Vagina (tissue), 2 donors: ENCODE measurements at regions not wholly inside any gene's neighbourhood (a gene's known extent, or its start where the extent isn't known, plus 50 kb on each side); places are given as distances from the start of the nearest gene placed in this dataset.

Experiments used
- POLR2A ChIP-seq, 2 donors: fragments of 450-650 bp; IDR thresholded peaks; one replicate each; pipeline ENCODE4 v1.6.1; 2017; ENCODE audit warnings: antibody characterized with exemption in 2 of 2, mild to moderate bottlenecking in 2 of 2, moderate library complexity in 2 of 2
- POLR2AphosphoS5 ChIP-seq, 2 donors: sonication (generic); formaldehyde crosslinking; IDR thresholded peaks; one replicate each; pipeline ENCODE4 v1.9.0; 2017; ENCODE audit warnings: antibody characterized with exemption in 2 of 2, mild to moderate bottlenecking in 2 of 2, low read depth in 1 of 2; ENCODE audit not compliant: insufficient read depth in 1 of 2
- TF ChIP-seq, protein P1 (sequence below), 3 experiments: fragments of 450-650 bp in 2 of 3; fragments of 200-600 bp in 1 of 3; sonication (generic) in 1 of 3; IDR thresholded peaks; one replicate each; pipeline ENCODE4 v1.5.1; 2017 to 2019; ENCODE audit warnings: antibody characterized with exemption in 3 of 3, mild to moderate bottlenecking in 2 of 3, moderate library complexity in 2 of 3

DNA sequence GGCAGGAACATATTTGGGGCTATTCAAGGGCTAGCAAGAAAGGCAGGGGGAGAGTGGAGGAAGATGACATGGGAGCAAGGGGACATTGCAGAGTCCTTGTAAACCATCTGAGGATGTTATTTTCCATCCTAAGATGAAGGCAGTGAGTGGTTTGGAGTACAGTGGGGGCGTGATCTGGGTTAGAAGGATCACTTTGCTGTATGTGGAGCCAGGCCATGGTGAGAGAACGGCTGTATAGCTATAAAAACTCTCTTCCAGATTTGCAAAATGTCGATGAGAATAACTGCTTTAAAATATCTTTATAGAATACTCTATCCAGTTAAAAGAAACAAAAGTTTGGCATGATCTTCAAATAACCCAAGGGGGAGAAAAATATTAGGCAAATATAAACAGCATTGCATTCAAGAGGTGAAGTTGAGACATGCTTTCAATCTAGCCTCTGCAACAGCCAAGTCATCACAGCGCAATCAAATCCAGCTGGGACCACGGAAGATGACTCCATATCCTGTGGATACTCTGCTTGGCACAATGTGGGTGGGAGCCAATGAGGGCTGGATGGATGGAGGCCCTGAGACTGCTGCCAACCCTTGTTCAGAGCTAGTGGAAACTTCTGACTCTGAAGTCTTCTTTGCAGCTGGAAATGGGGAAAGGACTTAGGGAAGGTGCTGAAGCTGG lies 111.5 kb upstream of the BASP1 start:
- TF ChIP-seq, protein P1, sequence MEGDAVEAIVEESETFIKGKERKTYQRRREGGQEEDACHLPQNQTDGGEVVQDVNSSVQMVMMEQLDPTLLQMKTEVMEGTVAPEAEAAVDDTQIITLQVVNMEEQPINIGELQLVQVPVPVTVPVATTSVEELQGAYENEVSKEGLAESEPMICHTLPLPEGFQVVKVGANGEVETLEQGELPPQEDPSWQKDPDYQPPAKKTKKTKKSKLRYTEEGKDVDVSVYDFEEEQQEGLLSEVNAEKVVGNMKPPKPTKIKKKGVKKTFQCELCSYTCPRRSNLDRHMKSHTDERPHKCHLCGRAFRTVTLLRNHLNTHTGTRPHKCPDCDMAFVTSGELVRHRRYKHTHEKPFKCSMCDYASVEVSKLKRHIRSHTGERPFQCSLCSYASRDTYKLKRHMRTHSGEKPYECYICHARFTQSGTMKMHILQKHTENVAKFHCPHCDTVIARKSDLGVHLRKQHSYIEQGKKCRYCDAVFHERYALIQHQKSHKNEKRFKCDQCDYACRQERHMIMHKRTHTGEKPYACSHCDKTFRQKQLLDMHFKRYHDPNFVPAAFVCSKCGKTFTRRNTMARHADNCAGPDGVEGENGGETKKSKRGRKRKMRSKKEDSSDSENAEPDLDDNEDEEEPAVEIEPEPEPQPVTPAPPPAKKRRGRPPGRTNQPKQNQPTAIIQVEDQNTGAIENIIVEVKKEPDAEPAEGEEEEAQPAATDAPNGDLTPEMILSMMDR (IDR thresholded peaks at IDR 0.05) = no peak
- TF ChIP-seq POLR2A (IDR thresholded peaks at IDR 0.05) = no peak
- no peak for TF ChIP-seq POLR2AphosphoS5 (IDR thresholded peaks at IDR 0.05; ENCODE audit: insufficient read depth in 1 of 2, low read depth in 1 of 2)
